Transverse colon (tissue), 4 donors: ENCODE measurements at regions not wholly inside any gene's neighbourhood (a gene's known extent, or its start where the extent isn't known, plus 50 kb on each side); places are given as distances from the start of the nearest gene placed in this dataset.

Experiments
- DNase-seq: peaks from one replicate; pipeline ENCODE4 v3.0.0-alpha.2; 2019
- H3K27ac ChIP-seq, 4 donors: fragments of 200-600 bp; sonication (generic); 2 replicates each; pipeline ENCODE4 v1.5.1; 2016 to 2018; ENCODE audit warnings: inconsistent platforms in 4 of 4
- H3K27me3 ChIP-seq: fragments of 200-600 bp; sonication (generic); 2 replicates; pipeline ENCODE4 v1.5.1; 2017; ENCODE audit warnings: inconsistent platforms
- H3K36me3 ChIP-seq, 4 donors: fragments of 200-600 bp; sonication (generic); 2 replicates each; pipeline ENCODE4 v1.5.1; 2017 to 2019; ENCODE audit warnings: inconsistent platforms in 4 of 4
- H3K4me1 ChIP-seq, 4 donors: fragments of 200-600 bp; sonication (generic); 2 replicates each; pipeline ENCODE4 v1.5.1; 2017 to 2020; ENCODE audit warnings: inconsistent platforms in 4 of 4
- H3K4me3 ChIP-seq, 4 donors: fragments of 200-600 bp; sonication (generic); 1 replicate in 1 of 4; 2 replicates in 3 of 4; pipeline versions ENCODE4 v1.5.1 to v1.6.1; 2017 to 2019; ENCODE audit warnings: inconsistent platforms in 4 of 4
- H3K9me3 ChIP-seq, 2 donors: fragments of 200-600 bp; sonication (generic); 2 replicates each; pipeline ENCODE4 v1.5.1; 2017 to 2019; ENCODE audit warnings: inconsistent platforms in 2 of 2
- CTCF ChIP-seq, 5 experiments: fragments of 200-600 bp in 3 of 5; fragments of 450-650 bp in 2 of 5; sonication (generic) in 3 of 5; IDR thresholded peaks; 1 replicate in 2 of 5; 2 replicates in 3 of 5; pipeline ENCODE4 v1.5.1; 2016 to 2017; ENCODE audit warnings: antibody characterized with exemption in 5 of 5, inconsistent platforms in 3 of 5, mild to moderate bottlenecking in 2 of 5, moderate library complexity in 1 of 5
- EP300 ChIP-seq: sonication (generic); formaldehyde crosslinking; IDR thresholded peaks from one replicate; pipeline ENCODE4 v1.6.1; 2017; ENCODE audit warnings: antibody characterized with exemption, low read depth
- POLR2A ChIP-seq: fragments of 450-650 bp; IDR thresholded peaks from one replicate; pipeline ENCODE4 v1.6.1; 2016; ENCODE audit warnings: antibody characterized with exemption, mild to moderate bottlenecking, moderate library complexity
- POLR2AphosphoS5 ChIP-seq, 3 donors: sonication (generic); formaldehyde crosslinking; IDR thresholded peaks; one replicate each; pipeline ENCODE4 v1.6.1; 2016; ENCODE audit warnings: antibody characterized with exemption in 3 of 3
- WGBS, 2 donors: methylation state at CpG; one replicate each; pipeline ENCODE4 v1.1.5; 2018; ENCODE audit warnings: low coverage in 1 of 2; 5-methylcytosine and 5-hydroxymethylcytosine counted together
- in situ Hi-C, 4 donors: fragments of 200-750 bp; cut with MboI; loops; one replicate each; pipeline versions ENCODE4 v1.15.0 to v1.15.1; 2017; ENCODE audit warnings: low sequenced_read_pairs in 3 of 4, low pct_ligation_motif_present in 1 of 4, low pct_unique_long_range_greater_than_20kb in 1 of 4
- intact Hi-C: fragments of 100-400 bp; cut with DNase I; formaldehyde crosslinking; loops from one replicate; pipeline ENCODE4 v1.15.1; 2023; ENCODE audit warnings: low total_unique reads

DNA sequence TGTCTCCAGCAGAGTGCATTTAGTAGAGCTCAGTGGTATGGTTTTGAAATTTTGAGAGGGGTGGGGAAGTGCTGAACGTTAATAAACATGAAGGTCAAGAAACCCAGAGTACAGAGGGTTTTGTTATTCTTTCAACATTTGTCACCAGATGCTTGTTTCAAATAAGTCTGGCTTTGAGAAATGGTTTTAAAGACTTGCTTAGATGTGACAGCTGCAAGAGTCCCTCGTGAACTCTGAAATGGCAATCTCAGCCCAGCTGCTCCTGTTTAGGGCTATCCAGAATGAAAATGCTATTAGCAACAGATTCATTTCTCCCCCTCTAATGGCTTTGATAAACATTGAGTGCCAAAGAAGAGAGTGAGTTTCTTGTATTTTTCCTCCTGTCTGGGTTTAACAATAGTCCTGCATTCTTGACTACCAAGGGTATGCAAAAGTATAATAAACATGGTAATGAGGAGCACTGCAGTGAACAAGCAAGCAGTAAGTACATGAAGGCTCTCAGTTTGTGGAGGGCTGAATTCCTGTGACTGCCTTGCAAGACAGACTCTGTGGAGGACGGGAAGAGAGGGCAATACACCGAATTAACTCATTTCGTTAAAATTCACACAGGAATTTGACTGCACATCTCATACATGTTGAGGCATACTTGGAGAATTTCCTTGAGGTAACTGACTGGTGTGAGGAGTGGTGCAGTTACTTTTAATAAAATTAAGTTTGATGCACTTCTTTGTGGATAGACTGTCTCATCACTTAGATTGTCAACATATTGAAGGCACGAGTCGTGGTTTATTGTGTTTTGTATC lies 490.9 kb downstream of the REEP3 start:
- no peaks in the 10 kb centered on the region for H3K4me1 ChIP-seq
- in situ Hi-C loops, result no loop called here
- TF ChIP-seq CTCF (IDR thresholded peaks at IDR 0.05), result no peak
- no peak for TF ChIP-seq EP300
- TF ChIP-seq POLR2A, result no peak
- no peak for TF ChIP-seq POLR2AphosphoS5 (IDR thresholded peaks at IDR 0.05)
- H3K9me3 ChIP-seq, result no peaks in the 10 kb centered on the region
- H3K36me3 ChIP-seq, result no peaks in the 10 kb centered on the region
- H3K4me3 ChIP-seq, result no peak overlapping the region
- no peak overlapping the region for H3K27ac ChIP-seq
- no peaks in the 10 kb centered on the region for H3K27me3 ChIP-seq
- WGBS, 2 donors, result 56 to 67% methylated on average over 7 of the region's 7 CpGs
- DNase-seq, result no peak
- intact Hi-C loops, result no loop called here

GRCh38 chr10:64014281-64014680 lies 493.1 kb downstream of the REEP3 start:
- no peaks in the 10 kb centered on the region for H3K4me1 ChIP-seq
- intact Hi-C loops, result no loop called here
- WGBS, 2 donors, result 71 to 82% methylated on average over 1 of the region's 1 CpG
- H3K27ac ChIP-seq, result no peak overlapping the region
- no peaks in the 10 kb centered on the region for H3K36me3 ChIP-seq
- DNase-seq, result no peak
- H3K9me3 ChIP-seq, result no peaks in the 10 kb centered on the region
- TF ChIP-seq CTCF (IDR thresholded peaks at IDR 0.05) (no peak), EP300 (no peak), POLR2A (no peak), POLR2AphosphoS5 (IDR thresholded peaks at IDR 0.05) (no peak)
- H3K27me3 ChIP-seq, result no peaks in the 10 kb centered on the region
- in situ Hi-C loops, result no loop called here
- H3K4me3 ChIP-seq, result no peak overlapping the region

- no peaks in the 10 kb centered on the region for H3K27me3 ChIP-seq
- 52 to 66% methylated on average over 4 of the region's 4 CpGs for WGBS, 2 donors
- no peak overlapping the region for H3K4me3 ChIP-seq
- no peaks in the 10 kb centered on the region for H3K4me1 ChIP-seq
- H3K27ac ChIP-seq, result no peak overlapping the region
- DNase-seq, result no peak
- TF ChIP-seq EP300 (no peak), POLR2A (no peak), CTCF (IDR thresholded peaks at IDR 0.05) (no peak), POLR2AphosphoS5 (IDR thresholded peaks at IDR 0.05) (no peak)
- in situ Hi-C loops (no loop called here), intact Hi-C loops (no loop called here)
- no peaks in the 10 kb centered on the region for H3K36me3 ChIP-seq
- no peaks in the 10 kb centered on the region for H3K9me3 ChIP-seq
Measured at GRCh38 chr10:64023926-64024470, 502.8 kb downstream of the REEP3 start.

DNA sequence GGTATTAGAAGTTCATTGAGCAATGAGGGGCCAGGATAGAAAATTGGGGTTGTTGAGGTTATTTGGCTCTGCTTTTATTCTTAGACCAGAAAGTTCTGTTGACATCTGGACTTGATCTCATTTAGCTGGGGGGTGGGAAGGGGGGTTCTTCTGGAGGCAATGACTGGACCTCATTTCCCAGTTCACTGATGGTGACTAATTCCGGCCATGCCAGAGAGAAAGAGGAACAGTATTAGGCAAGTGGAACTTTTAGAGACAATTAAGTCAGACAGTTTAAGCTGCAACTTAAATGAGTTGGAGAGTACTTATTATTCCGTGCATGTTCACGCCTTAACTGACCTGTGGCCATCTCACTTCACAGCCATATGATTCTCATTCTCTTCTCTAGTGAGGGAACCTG lies 512.5 kb downstream of the REEP3 start:
- no peak for DNase-seq
- TF ChIP-seq CTCF (IDR thresholded peaks at IDR 0.05) (no peak), POLR2AphosphoS5 (IDR thresholded peaks at IDR 0.05) (no peak), EP300 (no peak), POLR2A (no peak)
- intact Hi-C loops, result no loop called here
- in situ Hi-C loops, result no loop called here
- H3K4me3 ChIP-seq, result no peak overlapping the region
- WGBS, 2 donors, result 73 to 90% methylated on average over 3 of the region's 3 CpGs
- no peak overlapping the region for H3K27ac ChIP-seq
- no peaks in the 10 kb centered on the region for H3K27me3 ChIP-seq
- H3K9me3 ChIP-seq, result no peaks in the 10 kb centered on the region
- peaks cover 0 to 16% (median 4%) of the 10 kb centered on the region in 4 donors for H3K4me1 ChIP-seq
- H3K36me3 ChIP-seq, result no peaks in the 10 kb centered on the region
